ENCODE measurements at regions not wholly inside any gene's neighbourhood (a gene's known extent, or its start where the extent isn't known, plus 50 kb on each side); places are given as distances from the start of the nearest gene placed in this dataset.

DNA sequence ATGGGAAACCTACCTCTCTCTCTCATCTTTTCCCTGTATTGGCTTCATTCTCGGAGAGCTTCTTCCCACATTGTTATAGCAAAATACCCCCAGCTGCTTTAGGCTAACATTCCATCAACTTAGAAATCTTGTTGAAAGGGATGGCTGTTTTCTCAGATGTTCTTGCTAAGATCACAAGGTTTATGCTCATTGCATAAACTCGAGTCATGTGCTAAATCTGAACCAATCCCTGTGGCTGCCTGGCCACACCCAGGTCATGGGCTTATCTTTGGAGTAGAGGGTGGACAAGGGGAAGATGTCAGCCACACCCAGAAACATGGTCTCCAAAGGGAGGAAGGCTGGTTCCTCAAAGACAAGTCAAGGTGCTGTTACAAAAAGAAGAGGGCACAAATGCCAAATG, 150.6 kb upstream of the UMPS start:
- DNase-seq (ENCODE audit: low read depth), result no peak

DNA sequence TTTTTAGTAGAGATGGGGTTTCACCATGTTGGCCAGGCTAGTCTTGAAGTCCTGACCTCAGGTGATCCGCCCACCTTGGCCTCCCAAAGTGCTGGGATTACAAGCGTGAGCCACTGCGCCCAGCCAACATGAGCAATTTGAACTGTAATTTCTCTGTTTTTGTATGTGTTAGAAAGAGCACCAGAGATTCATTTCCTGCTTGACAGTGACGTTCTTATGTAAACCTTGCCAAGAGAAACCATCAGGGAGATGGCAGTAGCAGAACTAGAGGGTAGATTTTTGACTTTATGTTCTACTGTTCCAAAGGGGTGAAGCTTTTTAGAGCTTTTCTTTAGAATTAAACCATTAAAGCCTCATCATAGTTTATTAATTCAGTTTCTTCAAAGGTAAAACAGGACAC, 148.1 kb upstream of the UMPS start:
- DNase-seq (ENCODE audit: low read depth), result no peak

DNA sequence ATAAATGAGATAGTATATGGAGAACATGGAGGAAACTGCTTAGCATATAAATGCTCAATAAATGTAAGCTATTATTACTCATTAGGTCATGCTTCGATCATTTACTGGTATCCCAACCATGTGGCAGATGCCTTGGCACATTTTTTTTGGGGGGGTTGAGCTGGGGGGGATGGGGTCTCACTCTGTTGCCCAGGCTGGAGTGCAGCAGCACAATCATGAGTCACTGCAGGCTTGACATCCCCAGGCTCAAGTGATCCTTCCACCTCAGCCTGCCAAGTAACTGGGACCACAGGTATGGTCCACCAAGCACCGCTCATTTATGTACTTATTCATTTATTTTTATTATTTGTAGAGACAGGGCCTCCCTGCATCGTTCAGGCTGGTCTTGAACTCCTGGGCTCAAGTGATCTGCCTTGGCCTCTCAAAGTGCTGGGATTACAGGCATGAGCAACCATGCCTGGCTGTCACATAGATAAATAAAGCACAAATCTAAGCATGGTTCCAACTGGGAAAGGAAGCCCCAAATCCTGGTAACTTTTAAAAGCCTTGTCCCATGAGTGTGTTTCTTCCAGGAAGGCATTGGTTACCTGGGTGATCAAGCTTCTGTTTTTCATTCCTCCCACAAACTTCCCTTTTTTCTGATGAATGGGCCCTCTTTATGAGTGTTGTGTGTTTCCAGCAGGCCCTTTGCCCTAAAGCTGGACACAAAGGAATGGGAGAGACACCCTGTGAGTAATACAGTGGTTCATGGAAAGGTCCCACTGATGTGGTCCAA, 147.4 kb upstream of the UMPS start:
- DNase-seq (ENCODE audit: low read depth), result no peak

DNA sequence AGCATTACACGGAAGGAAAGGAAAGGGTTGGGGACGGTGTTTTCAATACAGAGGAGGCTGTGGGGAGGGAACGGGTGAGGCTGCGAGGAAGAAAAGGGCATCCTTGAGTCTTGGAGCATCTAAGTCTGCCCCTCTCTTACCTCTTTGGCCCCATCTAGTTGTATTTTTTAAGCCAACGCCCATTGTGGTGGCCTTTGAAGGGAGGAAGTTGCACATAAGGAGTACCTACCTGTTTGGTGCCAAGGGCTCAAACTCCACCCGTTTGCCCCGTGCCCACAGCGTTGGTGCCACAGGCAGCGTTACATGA, 146.1 kb upstream of the UMPS start:
- peak; percentile 7 for DNase-seq (ENCODE audit: low read depth)

DNA sequence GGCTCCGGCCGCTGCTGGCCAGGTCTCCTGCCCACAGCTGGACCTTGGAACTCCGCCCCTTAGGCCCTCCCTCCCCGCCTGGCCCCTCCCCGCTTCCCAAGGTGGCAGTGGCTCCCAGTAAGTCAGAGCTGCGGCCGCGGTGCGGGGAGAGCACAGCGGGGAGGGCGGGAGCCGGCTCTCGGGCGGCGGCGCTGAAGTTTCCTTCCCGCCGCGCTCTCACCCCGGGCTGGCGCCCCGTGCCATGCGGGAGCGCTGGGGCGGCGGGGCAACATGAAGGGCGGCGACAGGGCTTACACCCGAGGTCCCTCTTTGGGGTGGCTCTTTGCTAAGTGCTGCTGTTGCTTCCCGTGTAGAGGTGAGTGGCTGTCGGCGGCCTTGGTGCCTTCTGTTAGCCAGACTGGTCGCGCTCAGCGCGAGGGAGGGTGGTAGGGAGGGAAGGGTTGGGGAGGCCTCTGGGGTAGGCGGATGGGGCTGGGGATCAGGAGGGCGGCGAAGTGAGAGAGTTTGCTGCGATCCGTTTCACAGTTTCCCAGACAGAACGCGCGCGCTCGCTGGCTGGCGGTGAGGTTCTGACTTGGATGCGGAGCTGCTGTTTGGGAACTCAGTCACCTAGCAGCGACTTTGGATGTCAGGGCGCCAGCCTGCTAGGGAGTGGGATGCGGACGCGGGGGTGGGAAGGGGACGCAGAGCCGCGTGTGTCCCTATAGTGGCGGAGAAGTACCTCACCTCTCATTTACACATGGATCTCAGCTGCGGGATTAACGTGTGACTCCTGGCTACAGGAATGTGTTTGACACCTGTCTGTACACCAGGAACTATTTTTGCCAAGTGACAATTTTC, 145.5 kb upstream of the UMPS start:
- DNase-seq (ENCODE audit: low read depth), result peak; percentile 15

DNA sequence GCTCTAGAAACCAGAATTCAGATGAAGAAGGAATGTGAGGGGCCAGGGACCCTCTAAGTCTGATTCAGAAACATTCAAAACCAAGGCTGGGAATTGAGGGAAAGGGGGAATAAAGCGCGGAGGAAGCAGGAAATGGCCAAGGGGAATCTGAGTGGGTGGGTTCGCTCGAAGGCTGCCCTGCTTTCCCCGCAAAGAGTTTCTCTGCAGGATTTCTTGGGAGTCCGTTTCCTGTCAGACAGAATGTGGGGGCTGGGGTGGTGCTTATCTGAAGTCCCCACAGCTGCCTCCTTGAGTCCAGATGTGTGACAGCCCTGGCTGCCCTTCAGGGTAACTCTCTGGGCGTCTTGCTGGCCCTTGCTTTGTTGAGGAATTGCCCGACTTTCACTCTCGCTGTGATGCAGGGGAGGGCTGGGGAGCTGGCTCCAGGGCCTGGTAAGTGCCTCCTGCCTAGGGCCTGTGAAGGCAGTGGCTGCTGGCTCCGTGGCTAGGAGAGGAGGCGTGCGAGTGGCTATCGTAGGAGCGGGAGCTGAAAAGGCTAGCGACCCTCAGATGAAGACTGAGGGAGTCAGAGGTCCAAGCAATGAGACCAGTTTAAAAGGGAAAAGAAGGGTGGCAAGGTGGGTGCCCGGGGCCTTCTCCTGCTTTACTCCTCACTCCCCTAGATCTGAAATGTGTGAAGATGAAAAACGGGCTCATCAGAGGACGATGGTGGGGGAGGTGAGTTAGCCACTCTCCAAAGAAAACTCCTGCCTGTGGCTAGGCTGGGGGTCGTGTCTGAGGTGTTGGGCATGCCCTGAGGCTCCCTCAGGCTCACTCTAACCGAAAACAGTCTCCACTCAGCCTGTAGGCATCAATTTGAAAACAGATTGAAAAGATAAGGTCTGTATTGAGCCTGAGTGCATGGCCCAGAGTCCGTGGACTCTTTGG, 143.9 kb upstream of the UMPS start:
- no peak for DNase-seq (ENCODE audit: low read depth)

DNA sequence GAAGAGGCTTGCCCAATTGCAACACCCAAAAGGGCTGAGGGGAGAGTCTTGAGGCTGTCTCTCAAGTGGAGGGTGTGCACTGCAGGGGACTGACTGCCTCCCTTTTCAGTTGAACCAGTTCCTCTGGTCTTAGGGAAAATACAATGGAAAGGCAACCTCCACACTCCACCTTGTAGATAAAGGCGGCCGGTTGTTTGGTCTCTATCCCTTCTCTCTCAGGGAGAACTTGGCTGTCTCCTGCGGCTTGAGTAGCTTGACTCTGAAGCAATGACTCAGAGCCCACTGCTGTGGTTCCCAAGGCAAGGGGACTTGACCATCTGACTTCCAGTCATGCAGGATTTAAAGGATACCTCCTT, 143.2 kb upstream of the UMPS start:
- DNase-seq (ENCODE audit: low read depth), result no peak

DNA sequence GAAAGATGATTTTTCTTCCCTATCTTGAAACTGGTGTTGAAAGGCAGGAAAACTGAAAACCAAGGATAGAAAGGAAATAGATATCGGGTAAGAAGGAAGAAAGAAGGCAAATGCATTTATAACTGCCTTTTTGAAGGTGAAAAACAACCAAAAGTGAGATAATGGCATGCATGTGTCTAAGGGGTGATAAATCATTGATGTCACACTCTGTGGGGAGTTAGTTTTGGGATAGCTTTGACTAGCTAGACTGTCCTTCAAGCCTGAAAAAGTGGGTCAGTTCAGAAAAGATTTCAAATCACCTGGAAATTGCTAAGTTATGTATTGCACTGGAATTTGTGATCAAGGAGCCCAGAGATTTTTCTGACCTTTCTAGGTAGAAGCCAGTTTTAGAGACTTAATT, 142.2 kb upstream of the UMPS start:
- no peak for DNase-seq (ENCODE audit: low read depth)

DNA sequence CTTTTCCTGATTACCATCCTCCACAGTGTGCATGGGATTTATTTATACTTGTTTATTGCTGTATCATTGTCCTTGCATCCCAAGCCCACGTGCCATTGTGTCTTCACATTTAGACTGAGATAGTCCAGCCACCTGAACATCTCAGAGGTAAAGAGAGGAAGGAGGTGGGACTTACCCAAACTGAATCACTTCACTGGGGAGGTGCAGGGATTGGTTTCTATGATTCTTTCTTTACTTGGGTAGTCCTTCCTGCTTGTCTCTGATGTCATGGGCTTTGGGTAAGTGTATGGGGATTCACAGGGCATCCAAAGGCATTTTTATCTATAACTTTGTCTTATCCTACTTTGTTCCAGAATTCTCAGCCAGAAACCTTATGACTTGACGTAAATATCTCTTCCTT, 141.5 kb upstream of the UMPS start:
- no peak for DNase-seq (ENCODE audit: low read depth)

DNA sequence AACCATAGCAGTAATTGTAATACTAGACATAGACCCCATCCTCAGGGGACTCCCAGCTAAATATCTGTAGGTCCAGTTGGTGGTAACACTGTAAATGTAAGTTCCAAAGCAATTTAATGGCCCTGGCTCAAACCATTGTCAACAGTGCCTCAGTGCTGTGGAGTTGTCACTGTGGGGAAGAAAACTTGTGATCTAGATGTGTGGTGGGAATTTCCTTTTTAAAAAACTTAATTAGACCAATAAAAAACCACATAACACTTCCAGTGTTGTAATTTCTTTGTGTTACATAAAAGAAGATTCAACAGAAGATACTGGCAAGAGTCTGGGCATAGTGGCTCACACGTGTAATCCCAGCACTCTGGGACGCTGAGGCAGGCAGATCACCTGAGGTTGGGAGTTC, 138.6 kb upstream of the UMPS start:
- no peak for DNase-seq (ENCODE audit: low read depth)

DNA sequence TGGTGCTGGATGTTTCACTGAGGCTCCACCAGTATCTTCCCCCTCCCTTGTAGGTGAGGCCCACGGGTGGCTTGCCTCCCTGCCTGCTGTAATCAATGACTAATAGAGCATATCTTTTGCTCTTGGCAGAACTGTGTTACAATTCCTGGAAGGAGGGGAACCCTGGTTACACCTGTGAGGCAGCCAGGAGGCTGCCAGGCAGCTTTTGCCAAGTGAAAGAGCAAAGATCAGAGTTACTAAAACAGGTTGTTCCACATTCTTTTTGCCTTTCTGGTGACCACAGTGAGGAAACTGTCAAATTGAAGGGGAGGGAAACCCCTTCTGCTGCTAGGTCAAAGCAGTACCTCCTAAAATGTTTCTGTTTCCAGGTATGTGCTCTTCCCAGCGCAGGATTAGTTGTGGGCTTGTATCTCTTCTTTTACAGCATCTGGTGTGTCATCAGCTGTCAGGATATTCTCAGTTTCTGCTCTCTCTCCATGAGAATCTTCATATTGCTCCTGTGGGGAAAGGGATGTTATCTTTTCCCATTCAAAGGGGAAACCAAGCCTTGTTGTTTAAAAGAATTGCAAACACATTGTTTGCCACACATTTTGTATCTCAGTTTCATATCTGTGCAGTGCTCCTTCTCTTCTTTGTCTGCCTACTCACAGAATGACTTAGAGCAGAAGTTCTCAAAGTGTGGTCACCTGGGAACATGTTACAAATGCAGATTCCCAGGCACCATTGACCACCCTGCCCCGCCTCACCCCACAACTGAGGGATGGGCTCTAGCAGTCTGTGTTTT, 137.4 kb upstream of the UMPS start:
- DNase-seq (ENCODE audit: low read depth), result no peak

DNA sequence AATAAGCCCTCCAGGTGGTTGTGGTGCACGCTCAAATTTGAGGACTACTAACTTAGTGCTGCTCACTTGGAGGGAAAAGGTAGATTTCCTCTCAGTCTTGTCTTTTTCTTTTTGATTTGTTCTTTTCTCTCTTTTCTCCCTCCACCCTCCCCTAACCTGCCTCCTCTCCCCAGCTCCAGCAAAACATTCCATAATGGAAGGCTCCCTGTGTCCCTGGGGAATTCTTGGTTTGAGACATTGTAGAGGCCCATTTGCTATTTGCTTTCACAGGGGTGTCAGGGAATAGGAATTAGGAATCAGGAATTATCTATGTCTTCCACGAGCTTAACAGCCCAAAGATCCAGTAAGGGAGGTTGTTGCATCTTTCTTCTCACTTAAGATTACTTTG, 136.8 kb upstream of the UMPS start:
- no peak for DNase-seq (ENCODE audit: low read depth)

DNA sequence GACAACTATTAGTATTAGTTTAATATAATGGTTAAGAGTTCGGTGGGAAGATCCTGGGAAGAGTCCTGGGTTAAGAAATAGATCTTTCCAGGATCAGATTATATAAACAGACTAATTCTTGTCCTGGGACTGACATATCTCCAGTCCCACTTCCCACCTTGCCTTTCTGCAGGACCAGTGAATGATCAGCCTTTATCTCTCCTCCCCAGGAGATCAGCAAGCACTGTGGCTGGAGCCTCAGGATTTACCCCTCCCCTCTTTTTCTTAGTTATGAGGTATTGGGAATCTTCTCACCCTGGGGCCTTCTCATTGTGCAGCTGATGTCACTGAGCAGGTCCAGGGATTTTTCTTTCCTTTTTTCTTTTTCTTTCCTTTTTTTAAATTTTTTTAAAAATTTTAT, 135.7 kb upstream of the UMPS start:
- DNase-seq (ENCODE audit: low read depth), result no peak

DNA sequence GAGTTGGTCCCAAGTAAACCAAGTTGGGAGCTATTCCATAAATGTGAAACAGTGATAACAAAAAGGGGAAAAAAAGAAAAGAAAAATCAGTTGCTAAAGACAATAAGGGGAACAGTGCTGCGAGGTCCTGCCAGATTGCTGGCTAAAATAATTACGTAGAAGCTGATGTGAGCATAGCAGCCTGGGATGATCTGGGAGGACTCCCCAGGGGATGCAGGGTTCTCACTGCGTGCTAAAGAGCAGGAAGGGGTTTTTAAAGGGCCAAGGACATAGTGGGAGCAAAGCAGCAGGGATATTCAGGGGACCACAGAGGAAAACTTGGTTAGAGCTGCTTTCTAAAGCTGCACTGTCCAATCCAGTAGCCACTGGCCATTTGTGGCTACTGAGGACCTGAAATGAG, 133.0 kb upstream of the UMPS start:
- no peak for DNase-seq (ENCODE audit: low read depth)

DNA sequence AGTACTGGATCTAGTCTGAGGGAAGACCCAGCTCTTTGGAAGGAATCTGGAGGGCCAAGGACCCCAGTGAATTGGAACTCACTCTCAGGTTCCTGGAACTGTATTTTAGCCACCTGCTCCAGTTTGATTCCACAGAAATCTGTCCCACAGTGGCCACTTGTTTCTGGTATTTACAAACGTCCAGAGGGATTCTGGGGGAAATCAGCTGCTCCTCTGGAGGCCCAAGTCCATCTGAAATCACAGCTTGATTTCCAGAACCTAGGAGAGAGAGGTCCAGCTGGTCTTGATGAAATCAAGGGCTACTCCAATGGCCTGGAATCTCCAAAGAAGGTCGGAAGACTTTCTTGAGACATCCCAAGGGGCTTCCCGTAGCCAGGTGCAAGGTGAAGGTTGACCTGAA, 132.3 kb upstream of the UMPS start:
- DNase-seq (ENCODE audit: low read depth), result no peak

DNA sequence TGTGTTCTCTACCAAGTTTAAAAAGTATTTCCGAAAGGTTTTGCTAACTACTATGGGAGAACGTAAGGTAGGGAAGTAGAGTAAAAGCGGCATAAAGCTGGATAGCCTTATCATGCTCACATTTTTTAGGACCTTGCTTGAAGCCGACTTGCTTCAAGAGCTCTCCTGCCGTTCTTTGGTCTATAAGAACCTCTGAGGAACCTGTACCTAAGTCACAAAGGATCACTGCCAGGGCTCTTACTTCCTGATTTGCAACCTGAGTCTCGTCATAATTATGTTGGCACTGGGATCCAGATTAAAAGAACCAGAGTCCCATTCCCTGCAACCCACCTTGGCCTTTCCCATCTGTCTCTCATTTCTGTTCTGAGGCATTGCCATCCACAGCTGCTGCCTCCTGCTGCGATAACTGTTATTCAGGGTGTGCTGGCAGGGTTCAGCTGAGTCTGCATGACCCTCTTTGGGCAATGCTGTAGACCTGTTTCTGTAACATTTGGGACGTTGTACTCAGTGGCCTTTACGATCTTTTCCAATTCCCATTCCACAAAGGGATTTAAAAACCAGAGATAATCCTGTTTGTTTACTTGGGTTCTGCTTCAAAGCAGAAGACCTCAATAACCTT, 131.0 kb upstream of the UMPS start:
- no peak for DNase-seq (ENCODE audit: low read depth)

DNA sequence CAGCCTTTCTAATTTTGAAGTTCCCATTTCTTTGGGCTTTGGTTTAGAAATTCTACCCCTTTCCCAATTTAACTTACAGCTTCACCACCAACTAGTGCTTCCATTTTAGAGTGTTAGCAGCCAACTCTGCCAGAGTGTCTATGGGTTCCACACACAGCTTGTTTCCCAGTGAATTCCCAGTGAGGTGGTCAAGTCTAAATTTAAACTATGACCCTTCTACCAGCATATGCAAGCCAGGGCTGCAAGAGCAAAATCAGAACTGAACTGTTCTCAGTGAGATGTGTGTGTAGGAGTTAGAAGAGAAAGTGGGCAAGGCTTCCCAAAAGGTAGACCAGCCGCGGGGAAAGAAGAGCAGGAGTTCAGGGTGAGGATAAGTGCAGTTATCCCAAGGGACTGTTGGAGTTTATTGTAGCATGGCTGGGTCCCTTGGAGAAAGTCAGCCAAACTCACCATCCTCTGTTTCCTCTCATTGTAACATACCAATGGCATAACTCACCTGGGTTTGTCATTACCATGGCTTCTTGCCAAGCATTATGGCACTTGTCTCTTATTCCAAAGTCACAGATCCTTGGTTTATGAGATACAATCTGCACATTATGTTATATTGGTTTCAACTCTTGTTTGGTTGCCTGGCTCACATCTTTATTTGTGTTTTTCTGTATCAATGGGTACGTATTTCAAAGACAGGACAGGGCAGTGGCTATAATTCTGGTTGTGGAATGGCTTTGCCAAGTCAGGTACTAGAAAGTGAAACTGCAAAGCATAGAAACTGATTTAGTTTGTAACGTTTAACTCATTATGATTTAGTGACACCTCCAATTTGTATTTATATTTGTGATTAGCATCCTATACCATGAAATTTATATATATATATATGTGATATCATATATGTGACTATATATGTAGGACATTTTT, 130.2 kb upstream of the UMPS start:
- DNase-seq (ENCODE audit: low read depth), result no peak

DNA sequence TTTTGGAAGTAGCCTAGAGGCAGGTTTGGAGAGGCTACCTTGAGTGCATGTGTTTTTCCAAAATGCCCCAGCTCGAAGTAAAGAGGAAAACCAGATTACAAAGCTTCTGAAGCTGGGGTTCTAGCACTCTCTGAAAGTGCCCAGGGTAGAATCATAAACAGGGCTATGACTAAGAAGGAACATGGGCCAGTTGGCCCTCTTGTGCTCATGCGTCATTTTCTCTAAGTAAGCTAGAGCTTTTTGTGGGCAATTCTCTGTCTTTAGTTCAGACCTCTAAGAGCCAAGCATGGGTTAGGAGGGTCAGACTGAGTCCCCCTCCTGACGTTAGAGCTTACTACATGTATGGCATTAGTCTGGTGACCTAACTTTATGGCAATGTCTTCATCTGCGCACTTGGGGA, 129.5 kb upstream of the UMPS start:
- no peak for DNase-seq (ENCODE audit: low read depth)

DNA sequence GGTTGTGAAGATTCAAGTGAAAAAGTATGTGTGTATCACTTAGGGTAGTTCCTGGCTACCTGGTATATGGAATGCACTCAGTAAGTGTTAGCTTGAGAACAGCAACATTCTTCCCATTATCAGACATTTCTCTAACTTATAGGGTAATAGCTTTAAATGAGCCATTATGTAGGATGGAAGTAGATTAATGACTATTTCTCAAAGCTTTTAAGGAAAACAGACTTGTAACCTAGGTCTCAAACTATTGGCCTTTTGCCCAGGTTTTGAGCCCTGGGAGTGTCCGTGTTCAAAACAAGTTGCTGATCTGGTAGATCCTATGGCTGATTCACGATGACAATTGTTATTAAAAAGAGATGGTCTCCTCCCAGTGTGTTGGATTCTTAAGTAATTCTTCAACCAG, 129.1 kb upstream of the UMPS start:
- no peak for DNase-seq (ENCODE audit: low read depth)

DNA sequence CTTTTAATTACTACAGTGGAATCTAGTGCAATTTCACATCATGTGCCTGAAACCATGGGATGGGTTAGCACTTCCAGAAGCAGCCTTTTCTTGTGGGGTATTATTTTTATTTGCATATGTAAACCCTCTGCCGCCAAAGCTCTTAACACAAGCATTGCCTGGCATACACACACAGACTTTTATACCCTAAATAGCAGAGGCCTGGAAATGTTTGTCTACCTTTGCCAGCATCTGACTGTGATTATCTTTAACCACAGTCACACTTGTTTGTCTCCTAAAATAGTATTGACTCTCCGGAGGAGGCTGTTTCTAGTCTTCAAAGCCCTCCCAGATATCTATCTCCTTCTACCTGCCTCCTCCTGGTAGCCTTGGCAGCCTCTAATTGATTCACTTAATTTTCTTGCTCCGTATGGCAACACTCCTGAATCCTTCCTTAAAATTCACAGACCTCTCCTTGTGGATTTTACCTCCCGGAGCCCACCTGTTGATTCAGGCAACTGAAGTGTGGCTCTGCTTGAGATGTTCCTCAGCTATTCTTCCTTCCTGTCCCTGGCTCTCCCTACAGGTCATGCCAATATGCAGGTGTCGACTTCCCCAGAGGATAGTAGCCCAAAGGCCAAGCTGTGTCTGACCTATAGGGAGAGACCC, 127.1 kb upstream of the UMPS start:
- no peak for DNase-seq (ENCODE audit: low read depth)
